CD1c-positive myeloid dendritic cell (primary cell): ENCODE measurements at regions not wholly inside any gene's neighbourhood (a gene's known extent, or its start where the extent isn't known, plus 50 kb on each side); places are given as distances from the start of the nearest gene placed in this dataset.
A peak's percentile ranks its signal among the peaks of the same experiment; 100 is the strongest.

Source experiments
- DNase-seq: peaks from one replicate; pipeline ENCODE4 v3.0.0-alpha.2; 2016; ENCODE audit errors: extremely low spot score

GRCh38 chr7:25885057-25885576, 266.9 kb upstream of the NFE2L3 start:
- DNase-seq, result no peak

- no peak for DNase-seq
These were observed 265.4 kb upstream of the NFE2L3 start for GRCh38 chr7:25886387-25887240.

DNA sequence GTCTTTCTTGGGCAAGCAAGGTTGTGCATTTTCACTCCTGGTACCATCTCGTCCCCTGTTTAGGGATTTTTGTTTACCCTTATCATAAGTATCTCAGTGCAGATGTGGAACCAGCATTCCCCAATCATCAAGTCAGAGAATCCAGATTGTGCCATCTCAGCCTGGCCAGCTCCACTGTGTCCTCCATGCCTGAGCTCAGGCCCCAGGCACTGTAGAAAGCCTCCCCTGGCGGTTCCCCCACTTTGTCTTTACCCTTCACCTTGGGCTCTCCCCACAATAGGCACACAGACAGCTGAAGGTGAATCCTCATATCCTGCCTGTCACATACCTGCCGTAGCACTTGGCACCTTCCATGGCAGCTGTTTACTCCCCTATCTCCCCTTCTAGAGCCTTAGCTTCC, 264.7 kb upstream of the NFE2L3 start:
- no peak for DNase-seq

GRCh38 chr7:25887795-25888559, 264.0 kb upstream of the NFE2L3 start:
- no peak for DNase-seq

DNA sequence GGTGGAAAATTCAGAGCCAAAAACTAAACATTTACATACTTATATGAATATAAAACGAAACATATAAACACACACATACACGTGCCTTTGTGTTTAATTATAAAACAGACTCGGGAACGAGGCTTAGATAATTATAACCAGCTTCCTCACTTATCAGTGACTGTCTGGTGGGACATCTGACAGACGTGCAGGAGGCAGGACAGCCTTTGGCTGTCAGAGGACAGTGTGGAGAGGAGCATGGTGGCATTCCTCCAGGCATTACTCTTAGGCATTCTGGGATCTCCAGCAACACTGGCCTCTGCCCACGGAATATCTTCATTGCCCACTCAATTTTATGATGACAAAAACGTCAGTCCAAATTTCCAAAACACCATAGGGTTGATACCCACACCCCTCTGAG, 262.2 kb upstream of the NFE2L3 start:
- DNase-seq, result no peak

- no peak for DNase-seq
These were observed 260.4 kb upstream of the NFE2L3 start for GRCh38 chr7:25891591-25891990.

- DNase-seq, result no peak
These were observed 258.6 kb upstream of the NFE2L3 start for GRCh38 chr7:25893436-25893835.

DNA sequence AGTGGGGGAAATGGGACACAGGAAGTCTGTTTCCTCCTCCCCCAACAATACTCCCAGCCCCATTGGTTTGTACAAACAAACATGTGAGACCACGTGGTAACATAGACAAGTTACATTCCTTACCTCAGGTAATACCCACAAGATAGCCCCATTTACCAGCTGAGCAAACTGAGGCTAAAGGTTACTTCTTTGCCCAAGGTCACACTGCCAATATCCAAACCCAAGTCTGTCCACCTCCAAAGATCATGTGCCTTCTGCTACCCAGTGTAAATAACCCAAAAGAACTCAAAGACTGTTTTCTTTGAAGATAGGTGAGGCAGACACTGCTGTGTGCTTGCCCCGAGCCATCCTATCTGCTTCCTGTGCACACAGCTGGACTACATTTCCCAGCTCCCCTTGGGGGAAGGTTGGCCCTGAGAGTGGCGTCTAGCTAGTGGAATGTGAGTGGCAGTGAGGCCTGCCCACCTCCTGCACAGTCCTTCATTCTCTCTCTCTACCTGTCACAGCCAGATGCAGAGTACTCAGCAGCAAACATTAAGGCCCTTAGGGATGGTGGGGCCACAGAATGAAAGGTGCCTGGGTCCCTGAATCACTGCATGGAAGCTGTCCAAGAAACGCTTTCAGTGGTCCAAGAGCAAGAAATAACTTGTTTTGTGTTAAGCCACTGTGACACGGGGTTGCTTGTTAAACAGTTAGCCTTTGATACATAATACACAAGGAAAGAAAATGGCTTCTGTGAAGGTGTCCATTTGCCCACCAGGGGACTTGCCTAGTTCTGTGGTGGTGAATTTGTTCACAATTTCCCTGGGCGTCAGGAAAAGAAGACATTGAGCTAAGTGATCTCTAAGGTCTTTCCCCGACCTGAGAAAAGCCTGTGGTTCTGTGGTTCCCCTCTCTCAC, 257.7 kb upstream of the NFE2L3 start:
- DNase-seq, result peak; percentile 25

DNA sequence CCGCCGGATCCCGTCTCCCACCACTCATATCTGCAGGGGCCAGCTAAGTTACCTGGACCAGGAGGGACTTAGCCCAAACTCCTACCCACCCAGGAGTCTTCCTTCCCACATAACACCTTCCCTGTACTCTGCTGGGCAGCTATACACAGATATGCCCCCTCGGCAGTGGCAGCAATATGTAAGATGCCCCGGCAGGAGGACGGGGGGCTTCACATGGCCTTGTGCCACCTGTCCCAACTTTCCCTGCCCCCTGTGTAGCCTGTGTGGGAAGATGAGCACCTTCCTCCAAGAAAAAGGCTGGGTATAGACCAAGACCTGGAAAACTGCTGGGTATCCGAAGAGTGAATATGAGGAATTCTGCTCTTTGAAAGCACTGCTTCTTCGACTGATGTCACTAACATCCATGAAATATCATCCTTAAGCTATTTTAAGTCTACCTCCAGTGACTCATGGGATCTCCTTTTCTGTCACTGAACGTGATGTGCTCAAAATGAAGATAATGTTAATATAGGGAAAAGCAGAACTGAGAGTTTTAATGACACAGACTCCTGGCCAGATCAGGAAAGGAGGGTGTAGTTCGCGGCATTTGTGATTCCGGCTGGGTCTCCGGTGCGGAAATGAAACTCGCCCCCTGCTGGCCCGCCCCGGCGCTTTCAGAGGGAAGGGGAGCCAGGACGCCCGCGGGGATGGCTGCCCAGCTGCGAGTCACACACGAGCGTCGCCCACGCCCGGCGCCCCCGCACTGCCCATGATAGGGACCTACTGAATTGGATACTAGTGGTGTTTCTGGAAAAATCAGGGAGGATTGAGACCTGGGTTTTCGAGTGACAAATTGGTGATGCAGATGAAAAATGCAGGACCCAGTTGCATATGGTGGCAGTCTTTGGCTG, 256.9 kb upstream of the NFE2L3 start:
- peak; percentile 96 for DNase-seq

- DNase-seq, result no peak
These were observed 256.2 kb upstream of the NFE2L3 start for GRCh38 chr7:25895792-25896171.

DNA sequence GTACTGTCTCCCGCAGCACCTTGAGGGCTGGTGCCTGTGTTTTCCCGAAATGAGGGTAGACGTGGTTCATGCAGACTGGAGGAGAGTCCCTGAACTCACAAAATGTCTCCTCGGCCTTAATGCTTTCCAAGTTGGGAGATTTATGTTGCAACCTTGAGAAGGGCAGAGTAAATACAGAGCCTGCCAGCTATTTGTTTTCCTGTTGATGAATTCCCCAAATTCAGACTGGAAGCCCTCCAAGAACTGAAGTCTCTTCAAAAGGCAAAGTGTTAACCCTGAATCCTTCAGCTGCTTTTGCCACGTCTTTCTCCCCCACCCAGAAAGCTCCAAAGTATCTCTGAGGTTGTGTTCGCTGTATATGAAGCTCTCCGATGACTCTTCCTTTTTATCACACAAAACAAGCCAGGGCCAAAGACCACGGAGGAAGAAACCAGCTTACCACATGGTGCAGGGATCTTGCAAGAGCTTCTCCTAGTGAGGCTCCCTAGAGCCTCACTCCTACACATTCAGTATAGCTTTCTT, 254.7 kb upstream of the NFE2L3 start:
- DNase-seq, result peak; percentile 77

- no peak for DNase-seq
These were observed 251.8 kb upstream of the NFE2L3 start for GRCh38 chr7:25900245-25900644.

DNA sequence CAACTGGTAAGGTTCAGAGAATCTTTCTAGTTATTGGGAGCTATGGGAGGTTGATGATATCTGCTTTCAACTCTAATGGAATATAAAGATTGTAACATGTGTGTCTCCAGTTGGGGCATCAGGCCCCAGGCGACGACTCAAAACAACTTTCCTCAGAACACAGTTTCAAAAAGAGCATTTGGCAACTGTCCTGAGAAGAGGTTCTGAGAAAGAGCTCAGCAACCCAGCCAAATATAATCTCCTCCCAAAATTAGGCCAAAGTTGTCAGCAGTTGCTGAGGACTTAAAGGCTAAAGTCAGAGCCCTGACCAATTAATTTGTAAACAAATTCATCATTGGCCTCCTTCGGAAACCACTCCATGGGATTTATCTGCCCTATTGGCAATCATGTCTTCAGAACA, 251.1 kb upstream of the NFE2L3 start:
- no peak for DNase-seq

GRCh38 chr7:25901658-25902057, 250.3 kb upstream of the NFE2L3 start:
- DNase-seq, result no peak

DNA sequence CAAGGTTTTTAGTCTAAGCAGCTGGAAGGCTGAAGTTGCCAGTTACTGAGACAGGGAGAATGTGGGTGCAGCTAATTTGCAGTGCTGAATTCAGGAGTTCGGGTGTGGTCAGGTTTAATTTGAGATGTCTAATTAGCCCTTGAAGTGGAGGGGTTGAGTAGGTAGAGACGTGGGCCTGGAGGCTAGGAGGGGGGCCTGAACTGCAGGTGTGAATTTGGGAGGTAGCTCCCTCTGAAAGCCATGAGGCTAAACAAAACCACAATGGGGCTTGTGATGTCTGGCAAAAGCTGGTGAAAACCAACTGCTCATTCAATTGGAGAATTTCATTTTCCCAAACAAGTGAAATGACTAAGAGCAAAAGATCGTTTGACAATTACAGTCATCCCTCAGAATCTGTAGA, 246.0 kb upstream of the NFE2L3 start:
- no peak for DNase-seq

- no peak for DNase-seq
These were observed 245.2 kb upstream of the NFE2L3 start for GRCh38 chr7:25906760-25907159.

DNA sequence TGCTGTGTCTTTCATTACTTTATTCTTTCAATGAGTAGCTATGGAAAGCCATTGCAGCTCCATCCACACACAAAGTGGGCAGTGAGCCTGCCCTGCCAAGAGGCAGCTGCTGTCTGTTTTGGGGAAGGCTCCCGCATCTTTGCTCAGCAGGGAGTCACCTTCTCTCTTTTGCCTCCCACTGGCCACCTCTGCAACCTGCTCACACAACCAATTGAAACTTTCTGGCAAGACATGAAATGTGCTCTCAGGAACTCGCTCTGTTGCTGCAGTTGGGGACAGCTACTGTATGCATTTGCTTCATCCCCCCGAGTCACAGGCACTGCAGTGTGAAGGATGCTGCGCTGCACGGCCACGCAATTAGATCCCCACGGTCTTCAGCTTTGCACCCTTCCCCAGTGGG, 244.8 kb upstream of the NFE2L3 start:
- no peak for DNase-seq

DNA sequence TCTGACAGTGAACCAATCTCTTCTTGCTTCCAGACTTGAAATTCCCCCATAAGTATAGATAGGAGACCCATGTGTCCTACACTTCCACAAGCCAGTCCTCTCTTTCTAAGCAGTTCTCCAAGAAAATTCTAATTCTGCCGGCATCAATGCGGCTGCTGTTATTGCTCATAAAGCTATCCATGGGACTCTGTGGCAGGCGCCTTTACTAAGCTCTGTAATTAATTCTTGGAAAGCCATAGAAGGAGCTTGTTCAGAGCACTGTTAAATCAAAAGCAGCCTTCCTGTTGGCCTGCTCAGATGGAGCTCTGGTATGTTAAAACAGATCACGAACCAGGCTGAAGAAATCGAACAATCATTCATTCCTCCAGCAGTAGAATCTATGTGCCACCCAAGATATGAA, 244.3 kb upstream of the NFE2L3 start:
- DNase-seq, result no peak

- DNase-seq, result no peak
These were observed 243.6 kb upstream of the NFE2L3 start for GRCh38 chr7:25908154-25908949.
